Chondrocyte (in vitro differentiated cells): ENCODE measurements at regions not wholly inside any gene's neighbourhood (a gene's known extent, or its start where the extent isn't known, plus 50 kb on each side); places are given as distances from the start of the nearest gene placed in this dataset.

ENCODE experiments used
- DNase-seq: peaks from one replicate; pipeline ENCODE4 v3.0.0; 2021; ENCODE audit warnings: mixed read lengths, low spot score
- H3K27ac Mint-ChIP-seq: one replicate; pipeline ENCODE4 v1.8.0; 2021; ENCODE audit warnings: mild to moderate bottlenecking, moderate library complexity, mixed read lengths; ENCODE audit not compliant: unreplicated experiment
- H3K27me3 Mint-ChIP-seq: 2 replicates; pipeline ENCODE4 v1.8.0; 2021; ENCODE audit warnings: low read depth, mixed read lengths
- H3K36me3 Mint-ChIP-seq: 2 replicates; pipeline ENCODE4 v1.8.0; 2021; ENCODE audit warnings: low read depth, mixed read lengths
- H3K4me1 Mint-ChIP-seq: 2 replicates; pipeline ENCODE4 v1.8.0; 2021; ENCODE audit warnings: low read depth, mild to moderate bottlenecking, mixed read lengths
- H3K4me3 Mint-ChIP-seq: one replicate; pipeline ENCODE4 v1.8.0; 2021; ENCODE audit warnings: mild to moderate bottlenecking, moderate library complexity, mixed read lengths; ENCODE audit not compliant: unreplicated experiment
- H3K9me3 Mint-ChIP-seq: 2 replicates; pipeline ENCODE4 v1.8.0; 2021; ENCODE audit warnings: low read depth, mixed read lengths
- CTCF ChIP-seq: fragments of 200-600 bp; sonication (generic); IDR thresholded peaks from 2 replicates; pipeline ENCODE4 v1.5.0; 2021; ENCODE audit warnings: antibody characterized with exemption, mild to moderate bottlenecking, moderate library complexity

DNA sequence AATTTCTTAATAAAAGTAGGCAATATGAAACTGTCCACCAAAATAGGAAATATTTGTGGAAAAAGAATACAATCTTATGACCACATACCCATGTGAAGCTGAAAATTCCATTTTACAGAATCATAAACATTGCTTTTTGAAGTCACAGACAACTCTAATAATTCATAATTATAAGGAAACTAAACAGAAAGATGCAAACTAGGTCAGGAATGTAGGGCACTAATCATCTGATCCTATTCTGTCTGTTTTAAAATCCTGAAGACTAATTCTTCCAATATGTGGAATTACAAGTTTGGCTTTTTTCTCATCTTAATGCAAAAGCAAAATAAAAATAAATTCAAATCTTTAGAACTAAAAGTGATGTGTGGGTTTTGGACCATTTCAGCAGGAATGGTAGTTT, 528.6 kb downstream of the LTN1 start:
- TF ChIP-seq CTCF: no peak
- H3K4me1 Mint-ChIP-seq: no peaks in the 10 kb centered on the region
- no peak overlapping the region for H3K4me3 Mint-ChIP-seq
- H3K27ac Mint-ChIP-seq: no peak overlapping the region
- H3K9me3 Mint-ChIP-seq: peaks cover 6% of the 10 kb centered on the region
- no peaks in the 10 kb centered on the region for H3K27me3 Mint-ChIP-seq
- DNase-seq: no peak
- no peaks in the 10 kb centered on the region for H3K36me3 Mint-ChIP-seq

DNA sequence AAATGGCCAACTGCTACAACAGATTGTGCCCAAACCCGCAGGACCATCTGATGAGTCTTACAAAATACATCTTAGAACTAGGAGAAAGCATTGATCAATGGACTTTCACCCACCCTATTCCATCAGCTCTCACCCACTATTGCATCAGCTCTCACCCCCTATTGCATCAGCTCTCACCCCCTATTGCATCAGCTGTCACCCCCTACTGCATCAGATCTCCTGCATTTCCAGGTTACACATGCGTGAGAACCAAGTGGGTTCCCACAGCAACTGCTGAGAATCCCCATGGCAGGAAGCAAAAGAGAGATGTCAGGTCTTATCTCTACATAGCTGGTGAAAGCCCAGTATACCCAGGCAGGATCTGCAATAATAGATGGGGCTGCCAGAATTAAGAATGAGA, 533.5 kb downstream of the LTN1 start:
- TF ChIP-seq CTCF: no peak
- Mint-ChIP-seq H3K27me3 (no peaks in the 10 kb centered on the region), H3K9me3 (no peaks in the 10 kb centered on the region), H3K4me1 (no peaks in the 10 kb centered on the region), H3K4me3 (no peak overlapping the region), H3K36me3 (no peaks in the 10 kb centered on the region), H3K27ac (no peak overlapping the region)
- no peak for DNase-seq

DNA sequence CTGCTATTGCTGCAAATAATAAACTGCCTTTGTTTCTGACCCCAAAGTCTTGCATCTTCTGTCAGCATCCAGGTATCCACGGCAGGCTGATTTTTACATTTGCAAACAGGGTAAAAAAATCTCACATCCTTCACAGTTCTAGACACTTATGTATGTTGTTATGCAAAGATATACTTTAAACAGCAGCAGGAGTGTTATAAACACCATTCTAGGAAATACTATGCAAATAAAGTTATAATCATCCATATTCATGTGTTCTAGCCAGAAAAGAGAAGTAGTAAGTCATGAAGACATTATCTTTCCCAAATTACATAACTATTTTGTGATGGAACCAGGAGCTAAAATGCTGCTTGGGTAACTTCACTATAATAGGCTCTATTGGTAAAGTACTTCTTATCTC, 534.2 kb downstream of the LTN1 start:
- Mint-ChIP-seq H3K4me1 (no peaks in the 10 kb centered on the region), H3K36me3 (no peaks in the 10 kb centered on the region), H3K9me3 (no peaks in the 10 kb centered on the region), H3K27ac (no peak overlapping the region), H3K4me3 (no peak overlapping the region), H3K27me3 (no peaks in the 10 kb centered on the region)
- no peak for DNase-seq
- TF ChIP-seq CTCF: no peak

DNA sequence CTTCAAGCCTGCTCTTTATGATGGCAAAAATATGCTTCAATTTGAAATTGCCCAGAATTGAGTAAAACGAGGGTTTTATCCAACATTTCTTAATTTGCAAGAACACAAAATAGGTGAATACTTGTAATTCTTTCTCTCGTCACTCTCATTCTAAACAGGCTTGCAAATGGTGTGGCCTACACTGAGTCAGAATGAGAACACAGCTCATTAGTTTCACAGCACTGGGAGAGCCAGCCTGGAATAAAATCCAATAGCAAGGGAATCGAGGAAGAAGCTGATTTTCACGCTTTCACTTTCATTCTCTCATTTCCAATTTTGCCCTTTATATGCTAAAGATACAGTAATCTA, 537.5 kb downstream of the LTN1 start:
- Mint-ChIP-seq H3K9me3 (no peaks in the 10 kb centered on the region), H3K27ac (no peak overlapping the region), H3K4me1 (no peaks in the 10 kb centered on the region), H3K4me3 (no peak overlapping the region), H3K27me3 (peaks cover 3% of the 10 kb centered on the region), H3K36me3 (no peaks in the 10 kb centered on the region)
- DNase-seq: no peak
- no peak for TF ChIP-seq CTCF

DNA sequence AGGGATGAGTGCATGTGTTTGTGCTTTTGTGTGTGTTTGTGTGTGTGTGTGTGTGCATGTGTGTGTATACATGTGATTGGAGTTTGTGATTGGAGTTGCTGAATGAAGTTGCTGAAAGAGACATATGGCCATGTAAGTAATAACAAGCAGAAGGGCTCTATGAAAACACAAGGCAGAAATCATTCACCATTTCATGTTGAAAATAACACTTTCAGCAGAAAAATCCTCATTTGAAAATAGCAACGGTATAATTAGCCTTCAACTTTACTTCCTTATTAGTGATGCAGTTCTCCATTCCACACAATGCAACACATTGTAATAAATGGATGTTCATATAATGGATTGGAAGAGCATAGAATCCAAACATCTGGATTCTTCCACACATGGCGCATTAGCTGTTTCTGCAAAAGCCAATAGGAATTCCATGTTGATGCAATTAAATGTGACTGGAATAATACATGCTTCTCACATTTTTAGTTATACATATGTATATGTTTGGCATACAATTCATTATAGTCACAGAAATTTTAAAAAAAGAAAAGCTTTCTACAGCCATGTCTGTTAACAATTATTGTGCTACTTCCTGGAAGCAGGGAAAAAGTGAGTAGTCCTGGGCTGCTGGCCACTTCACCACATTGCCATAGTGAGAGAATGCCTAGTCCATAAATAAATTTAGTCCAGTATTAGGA, 538.0 kb downstream of the LTN1 start:
- H3K27ac Mint-ChIP-seq: no peak overlapping the region
- TF ChIP-seq CTCF: no peak
- no peak overlapping the region for H3K4me3 Mint-ChIP-seq
- peaks cover 3% of the 10 kb centered on the region for H3K27me3 Mint-ChIP-seq
- H3K36me3 Mint-ChIP-seq: no peaks in the 10 kb centered on the region
- no peak for DNase-seq
- H3K9me3 Mint-ChIP-seq: no peaks in the 10 kb centered on the region
- H3K4me1 Mint-ChIP-seq: no peaks in the 10 kb centered on the region
